ENCODE measurements at regions not wholly inside any gene's neighbourhood (a gene's known extent, or its start where the extent isn't known, plus 50 kb on each side); places are given as distances from the start of the nearest gene placed in this dataset.
"Not testable (repeated sequence)": the region's sequence is repeated elsewhere in the genome, so short reads cannot be mapped to it uniquely, and the experiment has no call there.

- DNase-seq, result no peak
These were observed 275.9 kb upstream of the GCFC2 start for GRCh38 chr2:75986617-75987016.

- no peak for DNase-seq
These were observed 272.0 kb upstream of the GCFC2 start for GRCh38 chr2:75982719-75983118.

GRCh38 chr2:75964646-75965045 is 253.9 kb upstream of the GCFC2 start:
- no peak for DNase-seq

- no peak for DNase-seq
These were observed 249.8 kb upstream of the GCFC2 start for GRCh38 chr2:75960472-75961009.

GRCh38 chr2:75959724-75960471 is 249.2 kb upstream of the GCFC2 start:
- DNase-seq, result no peak

- no peak for DNase-seq
These were observed 244.0 kb upstream of the GCFC2 start for GRCh38 chr2:75954761-75955160.

GRCh38 chr2:75952173-75952572 is 241.5 kb upstream of the GCFC2 start:
- no peak for DNase-seq

GRCh38 chr2:75949385-75950030 is 238.8 kb upstream of the GCFC2 start:
- DNase-seq, result no peak

GRCh38 chr2:75936311-75936710 is 225.6 kb upstream of the GCFC2 start:
- no peak for DNase-seq

- DNase-seq, result no peak
These were observed 222.3 kb upstream of the GCFC2 start for GRCh38 chr2:75932996-75933395.

GRCh38 chr2:75928093-75928492 is 217.4 kb upstream of the GCFC2 start:
- no peak for DNase-seq

GRCh38 chr2:75925331-75926024 is 214.8 kb upstream of the GCFC2 start:
- DNase-seq, result no peak

- DNase-seq, result no peak
These were observed 211.5 kb upstream of the GCFC2 start for GRCh38 chr2:75922191-75922590.

- DNase-seq, result no peak
These were observed 210.3 kb upstream of the GCFC2 start for GRCh38 chr2:75920859-75921551.

GRCh38 chr2:75915851-75916634 is 205.3 kb upstream of the GCFC2 start:
- DNase-seq, result no peak

- no peak for DNase-seq
These were observed 186.2 kb upstream of the GCFC2 start for GRCh38 chr2:75896779-75897366.

- DNase-seq, result no peak
These were observed 183.5 kb upstream of the GCFC2 start for GRCh38 chr2:75894170-75894569.

GRCh38 chr2:75892490-75892889 is 181.8 kb upstream of the GCFC2 start:
- no peak for DNase-seq

GRCh38 chr2:75882530-75882929 is 171.8 kb upstream of the GCFC2 start:
- DNase-seq, result no peak

- DNase-seq, result not testable (repeated sequence)
These were observed 164.9 kb upstream of the GCFC2 start for GRCh38 chr2:75875606-75876005.

GRCh38 chr2:75871762-75872614 is 161.3 kb upstream of the GCFC2 start:
- DNase-seq, result not testable (repeated sequence)
